MM.1S (cell line): ENCODE measurements at regions not wholly inside any gene's neighbourhood (a gene's known extent, or its start where the extent isn't known, plus 50 kb on each side); places are given as distances from the start of the nearest gene placed in this dataset.
"Not testable (repeated sequence)": the region's sequence is repeated elsewhere in the genome, so short reads cannot be mapped to it uniquely, and the experiment has no call there.

ENCODE experiments used
- DNase-seq: peaks from one replicate; pipeline ENCODE4 v3.0.0-alpha.2; 2015
- H2AFZ ChIP-seq: fragments of 300-600 bp; sonication (generic); 2 replicates; pipeline ENCODE4 v1.6.0; 2016; ENCODE audit warnings: antibody characterized with exemption, low read length
- H3F3A ChIP-seq: fragments of 300-600 bp; sonication (generic); 2 replicates; pipeline ENCODE4 v1.6.1; 2016; ENCODE audit warnings: mild to moderate bottlenecking, antibody characterized with exemption, low read length, moderate library complexity, mixed read lengths; ENCODE audit not compliant: insufficient read depth
- H3K27ac ChIP-seq: fragments of 300-600 bp; sonication (generic); 2 replicates; pipeline ENCODE4 v1.5.1; 2016; ENCODE audit warnings: mild to moderate bottlenecking, low read length
- H3K27me3 ChIP-seq: fragments of 300-600 bp; sonication (generic); replicated peaks from 2 replicates; pipeline ENCODE4 v1.6.0; 2016; ENCODE audit warnings: low read length; ENCODE audit not compliant: insufficient read depth
- H3K36me3 ChIP-seq: fragments of 300-600 bp; sonication (generic); replicated peaks from 2 replicates; pipeline ENCODE4 v1.6.1; 2016; ENCODE audit warnings: mild to moderate bottlenecking, low read length, mixed read lengths; ENCODE audit not compliant: insufficient read depth
- H3K4me1 ChIP-seq: fragments of 300-600 bp; sonication (generic); 2 replicates; pipeline ENCODE4 v1.6.1; 2016; ENCODE audit warnings: low read length, mixed read lengths
- H3K4me2 ChIP-seq: fragments of 300-600 bp; sonication (generic); 2 replicates; pipeline ENCODE4 v1.6.0; 2016; ENCODE audit warnings: low read depth, low read length
- H3K4me3 ChIP-seq: fragments of 300-600 bp; sonication (generic); 2 replicates; pipeline ENCODE4 v1.5.1; 2016; ENCODE audit warnings: low read length, mixed read lengths
- H3K79me2 ChIP-seq: fragments of 300-600 bp; sonication (generic); 2 replicates; pipeline ENCODE4 v1.6.1; 2016; ENCODE audit warnings: mixed run types, low read length, mixed read lengths
- H3K9ac ChIP-seq: fragments of 300-600 bp; sonication (generic); 2 replicates; pipeline ENCODE4 v1.6.1; 2016; ENCODE audit warnings: low read length, mixed read lengths
- H3K9me2 ChIP-seq: fragments of 300-600 bp; sonication (generic); replicated peaks from 2 replicates; pipeline ENCODE4 v1.6.1; 2016; ENCODE audit warnings: mild to moderate bottlenecking, low read length, mixed read lengths; ENCODE audit not compliant: insufficient read depth
- H3K9me3 ChIP-seq: fragments of 300-600 bp; sonication (generic); replicated peaks from 2 replicates; pipeline ENCODE4 v1.6.1; 2016; ENCODE audit warnings: mild to moderate bottlenecking, low read length, mixed read lengths; ENCODE audit not compliant: insufficient read depth
- H4K20me1 ChIP-seq: fragments of 300-600 bp; sonication (generic); 2 replicates; pipeline ENCODE4 v1.6.1; 2016; ENCODE audit warnings: mild to moderate bottlenecking, low read length, moderate library complexity, mixed read lengths; ENCODE audit not compliant: insufficient read depth
- CTCF ChIP-seq: fragments of 300-600 bp; sonication (generic); IDR thresholded peaks from 2 replicates; pipeline ENCODE4 v1.5.1; 2016; ENCODE audit warnings: antibody characterized with exemption, low read length, mixed read lengths
- EZH2 ChIP-seq: fragments of 300-600 bp; sonication (generic); optimal IDR thresholded peaks from 2 replicates; pipeline ENCODE3; 2017; ENCODE audit warnings: low read depth, mild to moderate bottlenecking, antibody characterized with exemption, low read length, mixed read lengths
- EZH2phosphoT487 ChIP-seq: fragments of 300-600 bp; sonication (generic); IDR thresholded peaks from 2 replicates; pipeline ENCODE4 v1.6.1; 2018; ENCODE audit warnings: antibody characterized with exemption, low read length

DNA sequence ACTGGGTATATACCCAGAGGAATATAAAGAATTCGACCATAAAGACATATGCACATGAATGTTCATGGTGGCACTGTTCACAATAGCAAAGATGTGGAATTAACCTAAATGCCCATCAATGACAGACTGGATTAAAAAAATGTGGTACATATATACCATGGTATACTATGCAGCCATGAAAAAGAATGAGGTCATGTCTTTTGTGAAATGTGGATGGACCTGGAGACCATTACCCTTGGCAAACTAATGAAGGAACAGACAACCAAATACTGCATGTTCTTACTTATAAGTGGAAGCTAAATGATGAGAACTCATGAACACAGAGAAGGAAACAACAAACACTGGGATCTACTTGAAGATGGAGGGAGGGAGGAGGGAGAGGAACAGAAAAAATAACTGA lies 186.7 kb upstream of the SSTR4 start:
- H3F3A ChIP-seq, result no peaks in the 10 kb centered on the region
- TF ChIP-seq EZH2phosphoT487 (no peak), EZH2 (no peak), CTCF (no peak)

GRCh38 chr20:22851679-22852346 lies 183.3 kb upstream of the SSTR4 start:
- H3K4me2 ChIP-seq, H3K36me3 ChIP-seq, H3F3A ChIP-seq, H2AFZ ChIP-seq, H3K4me3 ChIP-seq, H3K9ac ChIP-seq, H3K27me3 ChIP-seq, DNase-seq, H3K79me2 ChIP-seq, H3K27ac ChIP-seq, H4K20me1 ChIP-seq, H3K9me2 ChIP-seq, H3K4me1 ChIP-seq, H3K9me3 ChIP-seq: not testable (repeated sequence)

More for the DNA sequence above, 186.7 kb upstream of the SSTR4 start:
- Histone ChIP-seq H3K9me2 (no peaks in the 10 kb centered on the region), H3K4me3 (no peak overlapping the region), H3K27ac (no peak overlapping the region), H2AFZ (no peak overlapping the region), H3K4me1 (no peaks in the 10 kb centered on the region), H3K79me2 (no peaks in the 10 kb centered on the region), H3K4me2 (no peak overlapping the region), H3K9ac (no peak overlapping the region), H4K20me1 (no peaks in the 10 kb centered on the region), H3K9me3 (no peaks in the 10 kb centered on the region), H3K36me3 (no peaks in the 10 kb centered on the region), H3K27me3 (no peaks in the 10 kb centered on the region)
- no peak for DNase-seq

- no peaks in the 10 kb centered on the region for H3K9me3 ChIP-seq
- H3K79me2 ChIP-seq, result no peaks in the 10 kb centered on the region
- no peaks in the 10 kb centered on the region for H3K9me2 ChIP-seq
- H3K4me2 ChIP-seq, result no peak overlapping the region
- H3K36me3 ChIP-seq, result no peaks in the 10 kb centered on the region
- H3K9ac ChIP-seq, result no peak overlapping the region
- no peak overlapping the region for H3K4me3 ChIP-seq
- no peak for DNase-seq
- no peaks in the 10 kb centered on the region for H3K27me3 ChIP-seq
- TF ChIP-seq EZH2phosphoT487, result no peak
- TF ChIP-seq CTCF, result no peak
- no peak for TF ChIP-seq EZH2
- H3K27ac ChIP-seq, result no peak overlapping the region
- no peaks in the 10 kb centered on the region for H3F3A ChIP-seq
- H4K20me1 ChIP-seq, result no peaks in the 10 kb centered on the region
- no peaks in the 10 kb centered on the region for H3K4me1 ChIP-seq
- H2AFZ ChIP-seq, result no peak overlapping the region
Observed at GRCh38 chr20:22861231-22861980, 173.7 kb upstream of the SSTR4 start.

GRCh38 chr20:22861990-22862389 lies 173.1 kb upstream of the SSTR4 start:
- TF ChIP-seq EZH2, result no peak
- no peak for DNase-seq
- no peaks in the 10 kb centered on the region for H3K79me2 ChIP-seq

More at GRCh38 chr20:22861990-22862389, 173.1 kb upstream of the SSTR4 start:
- Histone ChIP-seq H4K20me1 (no peaks in the 10 kb centered on the region), H3K36me3 (no peaks in the 10 kb centered on the region), H3F3A (no peaks in the 10 kb centered on the region), H2AFZ (no peak overlapping the region), H3K27me3 (no peaks in the 10 kb centered on the region), H3K9ac (no peak overlapping the region), H3K4me1 (no peaks in the 10 kb centered on the region), H3K4me3 (no peak overlapping the region), H3K27ac (no peak overlapping the region), H3K4me2 (no peak overlapping the region), H3K9me2 (no peaks in the 10 kb centered on the region), H3K9me3 (no peaks in the 10 kb centered on the region)
